SK-N-SH treated with all-trans-retinoic acid at 6 μM for 48 hours (cell line): ENCODE measurements at regions not wholly inside any gene's neighbourhood (a gene's known extent, or its start where the extent isn't known, plus 50 kb on each side); places are given as distances from the start of the nearest gene placed in this dataset.

Experiments used
- ARNTL ChIP-seq: fragments of 450-650 bp; formaldehyde crosslinking; IDR thresholded peaks from 2 replicates; pipeline ENCODE4 v1.5.0; 2020; ENCODE audit warnings: low read depth, mild to moderate bottlenecking, moderate library complexity, borderline replicate concordance
- BACH2 ChIP-seq: fragments of 250-450 bp; sonication (Bioruptor Pico); IDR thresholded peaks from 2 replicates; pipeline ENCODE4 v1.9.0; 2021; ENCODE audit warnings: mild to moderate bottlenecking, borderline replicate concordance
- CREB5 ChIP-seq: fragments of 250-450 bp; sonication (Bioruptor Pico); IDR thresholded peaks from 2 replicates; pipeline ENCODE4 v1.5.1; 2020; ENCODE audit warnings: low read depth, mild to moderate bottlenecking, moderate library complexity
- GLIS3 ChIP-seq: fragments of 250-450 bp; sonication (Bioruptor Pico); IDR thresholded peaks from 2 replicates; pipeline ENCODE4 v1.5.0; 2020; ENCODE audit warnings: mild to moderate bottlenecking, moderate library complexity
- PATZ1 ChIP-seq: fragments of 250-450 bp; sonication (Bioruptor Pico); IDR thresholded peaks from 2 replicates; pipeline ENCODE4 v1.8.0; 2020; ENCODE audit warnings: mild to moderate bottlenecking, moderate library complexity, borderline replicate concordance
- POU6F1 ChIP-seq: fragments of 250-450 bp; sonication (Bioruptor Pico); IDR thresholded peaks from 2 replicates; pipeline ENCODE4 v1.8.0; 2021; ENCODE audit warnings: low read depth, mild to moderate bottlenecking, moderate library complexity, borderline replicate concordance
- PPARA ChIP-seq: fragments of 250-450 bp; sonication (Bioruptor Pico); IDR thresholded peaks from 2 replicates; pipeline ENCODE4 v1.5.0; 2020; ENCODE audit warnings: mild to moderate bottlenecking, borderline replicate concordance
- TCF4 ChIP-seq: fragments of 250-450 bp; sonication (Bioruptor Pico); IDR thresholded peaks from 2 replicates; pipeline ENCODE4 v1.8.0; 2021; ENCODE audit warnings: mild to moderate bottlenecking, moderate library complexity, borderline replicate concordance
- TOX ChIP-seq: fragments of 250-450 bp; sonication (Bioruptor Pico); IDR thresholded peaks from 2 replicates; pipeline ENCODE4 v1.8.0; 2021; ENCODE audit warnings: mild to moderate bottlenecking, moderate library complexity, borderline replicate concordance
- ZFP30 ChIP-seq: fragments of 450-650 bp; formaldehyde crosslinking; IDR thresholded peaks from 2 replicates; pipeline ENCODE4 v1.5.0; 2022; ENCODE audit warnings: mild to moderate bottlenecking, moderate library complexity
- ZNF70 ChIP-seq: fragments of 450-650 bp; formaldehyde crosslinking; IDR thresholded peaks from 2 replicates; pipeline ENCODE4 v1.5.0; 2020; ENCODE audit warnings: mild to moderate bottlenecking, moderate library complexity

DNA sequence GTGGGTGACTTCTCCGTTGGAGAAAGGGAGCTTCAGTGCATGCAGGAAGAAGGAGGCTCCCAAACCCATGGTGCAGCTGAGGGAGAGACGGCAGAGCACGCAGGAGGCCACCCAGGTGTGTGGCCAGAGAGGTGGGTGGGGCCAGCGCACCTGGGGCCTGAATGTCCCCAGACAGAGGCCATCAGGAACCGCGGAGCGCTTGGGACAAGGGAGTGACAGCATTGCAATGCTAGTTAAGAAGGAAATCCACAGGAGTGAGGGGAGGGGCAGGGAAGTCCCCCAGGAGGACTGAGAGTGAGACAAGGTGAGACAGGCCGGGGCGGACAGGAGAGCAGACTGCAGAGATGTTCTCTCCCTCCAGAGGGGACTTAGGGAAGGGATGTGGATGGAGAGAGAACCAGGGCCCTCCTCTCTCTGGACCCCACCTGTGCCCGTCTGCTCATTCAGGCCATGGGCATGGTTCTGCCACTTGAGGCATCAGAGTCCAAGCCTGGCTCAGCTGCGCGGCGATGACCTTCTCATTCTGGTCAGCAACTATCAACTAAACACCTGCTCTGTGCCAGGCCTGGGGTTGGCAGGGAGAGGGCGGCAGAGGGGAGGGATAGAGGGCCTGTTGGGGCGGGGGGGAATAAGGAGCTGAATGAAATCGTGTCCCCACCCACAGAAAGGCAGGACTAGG, 69.4 kb upstream of the COL13A1 start:
- TF ChIP-seq GLIS3 (CRISPR knock-in tag) (no peak), ARNTL (no peak), TCF4 (CRISPR knock-in tag) (no peak), POU6F1 (CRISPR knock-in tag) (no peak), ZFP30 (CRISPR knock-in tag) (no peak), CREB5 (CRISPR knock-in tag) (no peak), PPARA (CRISPR knock-in tag) (no peak), PATZ1 (CRISPR knock-in tag) (no peak), BACH2 (CRISPR knock-in tag) (no peak), ZNF70 (CRISPR knock-in tag) (no peak), TOX (CRISPR knock-in tag) (no peak)
